NCI-H2196 (cell line): ENCODE measurements at regions not wholly inside any gene's neighbourhood (a gene's known extent, or its start where the extent isn't known, plus 50 kb on each side); places are given as distances from the start of the nearest gene placed in this dataset.

Source experiments
- DNase-seq: peaks from one replicate; lab custom pipeline; 2025; ENCODE audit not compliant: unreplicated experiment; lab: John Stamatoyannopoulos, UW

GRCh38 chr4:129543299-129543698 lies 447.3 kb downstream of the C4orf33 start:
- no peak for DNase-seq

GRCh38 chr4:129545599-129546278 lies 449.8 kb downstream of the C4orf33 start:
- DNase-seq = no peak

DNA sequence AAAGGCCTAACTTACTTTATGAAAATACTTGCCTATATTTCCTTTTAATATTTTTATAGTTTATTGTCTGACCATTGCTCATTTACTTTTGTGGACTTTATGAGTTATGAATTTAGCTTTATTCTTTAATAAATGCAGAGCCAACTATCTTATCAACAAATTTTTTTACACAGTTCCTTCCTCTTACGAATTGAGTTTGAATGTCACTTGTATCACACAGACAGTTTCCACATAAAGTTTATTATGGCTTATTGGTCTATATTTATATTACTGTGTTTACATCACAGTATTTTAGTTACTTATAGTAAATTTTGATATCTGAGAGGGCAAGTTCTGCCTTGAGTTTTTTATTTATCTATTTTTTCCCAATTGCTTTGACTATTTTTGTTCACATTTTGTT lies 450.6 kb downstream of the C4orf33 start:
- DNase-seq = no peak

DNA sequence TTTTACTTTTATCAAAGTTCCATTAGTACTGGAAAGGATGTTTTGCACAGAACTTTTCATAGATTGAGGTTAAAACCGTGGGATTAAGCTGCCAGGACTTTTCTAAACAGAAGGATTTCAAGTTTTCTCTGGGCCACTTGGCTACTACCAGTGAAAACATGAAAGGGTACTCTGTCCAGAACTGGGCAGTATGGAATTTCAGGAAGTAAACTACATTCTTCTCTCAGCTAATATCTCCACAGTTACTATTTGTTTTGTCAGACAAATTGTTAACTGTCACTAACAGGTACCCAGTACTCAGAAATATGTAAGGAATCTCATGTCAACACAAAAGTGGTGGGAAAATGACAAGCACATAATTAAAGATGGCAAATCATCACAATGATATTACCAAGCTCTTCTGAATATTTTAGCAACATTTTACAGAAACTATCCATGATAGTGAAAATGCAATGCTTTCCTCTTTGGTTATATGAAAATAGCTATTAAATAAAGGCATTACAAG lies 454.4 kb downstream of the C4orf33 start:
- no peak for DNase-seq

GRCh38 chr4:129561280-129561679 lies 465.3 kb downstream of the C4orf33 start:
- no peak for DNase-seq

- no peak for DNase-seq
These were observed 466.1 kb downstream of the C4orf33 start for GRCh38 chr4:129561886-129562671.

GRCh38 chr4:129565214-129565613 lies 469.3 kb downstream of the C4orf33 start:
- DNase-seq = no peak

GRCh38 chr4:129570326-129570725 lies 474.4 kb downstream of the C4orf33 start:
- no peak for DNase-seq

- no peak for DNase-seq
These were observed 482.4 kb downstream of the C4orf33 start for GRCh38 chr4:129578336-129578735.

- DNase-seq = no peak
These were observed 485.4 kb downstream of the C4orf33 start for GRCh38 chr4:129581305-129581704.

DNA sequence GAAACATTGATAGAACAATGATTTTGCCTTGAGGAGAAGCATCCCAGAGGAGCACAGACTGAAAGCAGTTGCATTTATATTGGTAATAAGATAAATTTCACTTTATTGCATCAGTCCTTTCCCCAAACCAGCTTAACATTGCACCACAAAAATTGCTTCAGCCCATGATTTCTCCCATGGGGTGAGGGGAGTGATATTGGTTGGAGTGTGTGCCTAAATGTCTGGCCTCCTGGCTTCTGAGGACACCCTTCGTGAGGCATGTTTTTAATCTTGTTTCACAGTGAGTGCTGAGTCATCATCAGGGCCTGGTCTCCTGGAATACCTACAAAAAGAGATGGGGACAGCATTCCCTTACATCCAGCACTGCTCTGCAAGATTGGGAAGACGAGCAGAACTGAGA lies 487.9 kb downstream of the C4orf33 start:
- DNase-seq = no peak

DNA sequence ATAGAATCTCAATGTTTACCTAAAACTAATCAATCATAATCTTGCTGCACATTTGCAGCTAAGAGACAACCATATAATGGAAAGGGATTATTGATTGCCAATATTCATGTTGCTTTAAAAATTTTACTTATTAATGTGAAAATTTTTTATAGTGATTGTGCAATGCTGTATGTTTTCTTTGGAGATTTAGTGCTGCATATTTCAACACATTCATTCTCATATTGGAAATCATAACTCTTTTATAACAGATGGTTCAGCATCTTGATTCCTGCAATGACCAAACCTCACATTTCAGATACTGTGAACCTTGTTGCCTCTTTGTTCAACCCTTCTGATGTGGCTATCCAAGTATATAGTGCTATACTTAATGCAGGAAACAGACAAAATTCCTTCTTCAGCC lies 502.6 kb downstream of the C4orf33 start:
- no peak for DNase-seq

- DNase-seq = no peak
These were observed 504.9 kb downstream of the C4orf33 start for GRCh38 chr4:129600898-129601297.

DNA sequence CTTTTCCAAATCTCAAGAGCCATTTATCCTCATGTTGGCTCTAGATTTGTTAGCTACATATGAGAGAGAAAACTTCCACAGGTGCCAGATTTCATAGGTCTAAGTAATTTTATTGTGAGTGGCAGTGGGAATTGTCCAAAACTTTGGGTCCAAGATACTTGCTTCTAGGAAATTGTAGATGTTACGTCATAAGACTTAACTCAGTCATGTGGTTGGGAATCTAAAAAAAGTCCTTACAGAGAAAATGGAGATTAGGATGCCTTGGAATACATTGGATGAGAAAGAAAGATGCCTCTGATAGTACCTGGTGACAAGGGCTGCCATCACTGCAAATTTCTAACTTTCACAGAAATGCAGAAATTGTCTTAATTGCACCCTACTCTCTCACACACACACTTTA lies 506.5 kb downstream of the C4orf33 start:
- no peak for DNase-seq

DNA sequence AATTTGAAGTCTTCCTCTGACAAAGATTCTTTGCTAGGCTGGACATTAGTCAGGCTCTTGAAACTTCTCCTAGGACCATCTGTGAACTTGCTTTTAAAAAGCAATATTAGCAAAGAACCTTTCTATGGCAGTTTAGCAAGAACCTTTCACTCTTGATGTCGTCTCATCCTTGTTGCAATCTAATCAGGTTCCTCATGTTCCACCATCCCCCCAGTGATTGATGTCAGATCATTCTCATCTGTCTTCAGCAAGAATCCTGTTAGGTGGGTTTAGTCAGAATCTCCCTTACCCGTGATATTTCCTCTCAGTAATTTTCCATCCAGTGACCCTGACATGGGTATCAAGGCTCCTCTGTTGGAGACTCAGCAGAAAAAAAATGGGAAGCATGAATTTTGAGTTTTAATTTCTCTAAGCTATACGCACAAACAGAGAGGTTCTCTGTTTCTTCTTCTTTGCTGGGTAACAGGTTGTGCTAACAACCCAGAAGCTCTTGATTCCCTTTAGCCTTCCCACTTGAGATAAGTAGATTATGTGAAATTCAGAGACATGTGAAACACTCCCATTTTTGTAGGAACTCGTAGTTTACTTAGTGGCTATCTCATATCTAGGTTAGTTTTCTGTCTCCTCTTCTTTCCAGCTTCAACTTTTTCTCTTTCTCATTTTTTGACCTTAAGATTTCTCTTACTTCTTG lies 507.4 kb downstream of the C4orf33 start:
- no peak for DNase-seq

- no peak for DNase-seq
These were observed 508.8 kb downstream of the C4orf33 start for GRCh38 chr4:129604632-129605255.

DNA sequence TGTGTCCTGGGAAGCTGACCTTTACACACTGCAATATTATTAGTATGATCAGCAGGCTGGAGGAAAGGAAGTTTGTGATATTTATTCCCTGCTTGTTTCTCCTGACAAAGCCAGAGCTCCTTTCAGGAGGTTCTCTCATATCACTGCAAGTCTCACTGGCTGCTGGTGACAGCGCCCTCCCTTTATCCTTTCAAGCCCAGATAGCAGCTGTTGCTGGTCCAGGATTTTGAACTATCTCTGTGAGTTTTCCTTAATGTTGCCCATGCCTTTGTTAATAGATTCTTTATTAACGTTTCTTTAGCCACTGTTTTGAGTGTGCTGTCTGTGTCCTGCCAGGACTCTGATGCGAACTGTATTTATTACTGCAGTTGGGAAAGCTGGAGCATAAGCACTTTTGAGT lies 518.7 kb downstream of the C4orf33 start:
- DNase-seq = no peak

- DNase-seq = no peak
These were observed 526.6 kb downstream of the C4orf33 start for GRCh38 chr4:129622566-129622965.

GRCh38 chr4:129623233-129623875 lies 527.4 kb downstream of the C4orf33 start:
- no peak for DNase-seq

DNA sequence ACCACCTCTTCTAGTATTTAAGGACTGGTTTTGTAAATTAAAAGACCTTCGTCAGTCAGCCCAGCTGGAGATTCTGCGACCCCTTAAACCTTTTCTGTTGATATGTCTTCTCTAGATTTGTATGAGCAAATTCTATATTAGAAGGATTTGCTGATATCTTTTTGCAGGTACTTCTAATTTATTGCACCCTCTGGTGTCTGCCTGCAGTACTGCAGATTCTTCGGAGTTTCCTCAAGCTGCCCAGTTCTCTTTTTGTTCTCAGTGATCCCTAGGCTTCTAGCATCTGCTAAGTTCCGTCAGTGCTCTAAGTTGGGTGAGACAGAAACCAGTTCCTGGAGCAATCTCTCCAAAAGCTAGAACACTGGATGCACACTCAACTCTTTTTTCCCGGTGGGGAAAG lies 545.2 kb downstream of the C4orf33 start:
- peak; percentile 10 for DNase-seq

- no peak for DNase-seq
These were observed 549.5 kb downstream of the C4orf33 start for GRCh38 chr4:129645461-129645860.
